OCI-LY3 (cell line): ENCODE measurements at regions not wholly inside any gene's neighbourhood (a gene's known extent, or its start where the extent isn't known, plus 50 kb on each side); places are given as distances from the start of the nearest gene placed in this dataset.

Source experiments
- EZH2phosphoT487 ChIP-seq: fragments of 200-600 bp; shearing (Covaris generic); IDR thresholded peaks from 2 replicates; pipeline ENCODE4 v1.6.1; 2018; ENCODE audit warnings: antibody characterized with exemption, mixed run types, low read depth
- TF ChIP-seq, protein P1 (sequence below): fragments of 200-600, 300-600 bp; sonication (generic); IDR thresholded peaks from 2 replicates; pipeline ENCODE4 v1.5.1; 2014; ENCODE audit warnings: antibody characterized with exemption, low read length, low read depth

DNA sequence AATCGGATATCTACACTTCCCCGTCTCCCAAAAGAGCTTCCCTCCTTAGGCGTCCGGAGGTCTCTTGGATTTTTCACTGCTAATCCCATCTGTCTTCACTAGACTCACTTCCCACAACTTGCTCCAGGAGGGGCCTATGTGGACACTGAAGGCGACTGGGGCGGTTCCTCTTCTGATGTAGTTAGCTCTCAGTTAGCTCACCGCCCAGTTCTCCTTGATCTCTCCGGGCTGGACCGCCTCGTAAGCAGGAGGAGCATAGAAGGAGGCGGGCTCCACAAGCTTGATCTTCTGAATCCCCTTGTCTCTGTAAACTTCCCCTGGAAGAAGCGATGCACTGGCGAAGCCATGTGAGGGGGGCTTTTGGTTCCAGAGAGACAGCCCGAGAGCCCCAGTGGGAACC, 112.0 kb upstream of the SELENOP start:
- TF ChIP-seq, protein P1, sequence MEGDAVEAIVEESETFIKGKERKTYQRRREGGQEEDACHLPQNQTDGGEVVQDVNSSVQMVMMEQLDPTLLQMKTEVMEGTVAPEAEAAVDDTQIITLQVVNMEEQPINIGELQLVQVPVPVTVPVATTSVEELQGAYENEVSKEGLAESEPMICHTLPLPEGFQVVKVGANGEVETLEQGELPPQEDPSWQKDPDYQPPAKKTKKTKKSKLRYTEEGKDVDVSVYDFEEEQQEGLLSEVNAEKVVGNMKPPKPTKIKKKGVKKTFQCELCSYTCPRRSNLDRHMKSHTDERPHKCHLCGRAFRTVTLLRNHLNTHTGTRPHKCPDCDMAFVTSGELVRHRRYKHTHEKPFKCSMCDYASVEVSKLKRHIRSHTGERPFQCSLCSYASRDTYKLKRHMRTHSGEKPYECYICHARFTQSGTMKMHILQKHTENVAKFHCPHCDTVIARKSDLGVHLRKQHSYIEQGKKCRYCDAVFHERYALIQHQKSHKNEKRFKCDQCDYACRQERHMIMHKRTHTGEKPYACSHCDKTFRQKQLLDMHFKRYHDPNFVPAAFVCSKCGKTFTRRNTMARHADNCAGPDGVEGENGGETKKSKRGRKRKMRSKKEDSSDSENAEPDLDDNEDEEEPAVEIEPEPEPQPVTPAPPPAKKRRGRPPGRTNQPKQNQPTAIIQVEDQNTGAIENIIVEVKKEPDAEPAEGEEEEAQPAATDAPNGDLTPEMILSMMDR = no peak
- no peak for TF ChIP-seq EZH2phosphoT487
